ENCODE measurements at regions not wholly inside any gene's neighbourhood (a gene's known extent, or its start where the extent isn't known, plus 50 kb on each side); places are given as distances from the start of the nearest gene placed in this dataset.

DNA sequence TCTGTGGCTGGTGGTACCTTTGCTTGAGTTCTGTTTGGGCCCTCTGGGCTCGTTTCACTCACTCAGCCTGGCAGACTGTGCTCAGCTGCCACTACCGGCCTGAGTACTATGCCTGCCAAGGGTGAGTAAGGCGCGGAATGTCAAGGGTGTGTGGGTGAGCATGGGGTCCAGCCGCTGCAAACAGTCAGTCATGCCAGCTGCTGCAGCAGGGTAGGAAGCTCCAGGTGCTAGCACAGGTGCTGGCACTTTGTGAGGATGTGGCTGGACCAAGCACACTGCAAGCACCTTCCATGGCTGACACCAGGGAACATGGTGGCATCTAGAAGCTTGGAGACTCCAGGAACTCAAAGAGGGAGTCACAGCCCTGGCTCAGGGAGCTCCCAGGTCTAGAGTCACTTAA, 368.6 kb upstream of the ACO1 start:
- H3K23ac ChIP-seq (ENCODE audit: low read length in 2 of 2), result no peak overlapping the region

GRCh38 chr9:32045513-32045912, 338.9 kb upstream of the ACO1 start:
- no peak for DNase-seq
- H3K23ac ChIP-seq (ENCODE audit: low read length in 2 of 2), result no peak overlapping the region
- H3K9me3 ChIP-seq (ENCODE audit: control insufficient read depth, low read length), result no peaks in the 10 kb centered on the region
- no peak overlapping the region for H2BK12ac ChIP-seq (ENCODE audit: low read length in 2 of 2)
- no peaks in the 10 kb centered on the region for H3K27me3 ChIP-seq (ENCODE audit: control insufficient read depth in 1 of 2, insufficient read depth in 1 of 2, low read length in 2 of 2)
- no peak overlapping the region for H4K91ac ChIP-seq (ENCODE audit: low read length)
- no peak overlapping the region for H2BK15ac ChIP-seq (ENCODE audit: low read depth, poor library complexity, severe bottlenecking)
- H3K4me3 ChIP-seq (ENCODE audit: insufficient read depth in 1 of 2, low read depth in 1 of 2, low read length in 2 of 2), result no peak overlapping the region
- H2BK120ac ChIP-seq (ENCODE audit: low read depth, low read length), result no peak overlapping the region
- no peak overlapping the region for H3K9ac ChIP-seq (ENCODE audit: low read length)
- H3K4ac ChIP-seq (ENCODE audit: low read depth in 1 of 2, low read length in 2 of 2), result no peak overlapping the region
- H4K8ac ChIP-seq (ENCODE audit: low read length), result no peak overlapping the region
- no peaks in the 10 kb centered on the region for H3K36me3 ChIP-seq (ENCODE audit: control insufficient read depth in 1 of 2, insufficient read depth in 2 of 2, low read depth in 1 of 2, low read length in 2 of 2)
- no peak overlapping the region for H3K27ac ChIP-seq (ENCODE audit: low read length, poor library complexity, severe bottlenecking)
- H3K14ac ChIP-seq (ENCODE audit: low read length in 2 of 2), result no peak overlapping the region
- no peak overlapping the region for H3K18ac ChIP-seq (ENCODE audit: low read depth in 1 of 2, low read length in 2 of 2)
- H2AK5ac ChIP-seq (ENCODE audit: low read length, severe bottlenecking), result no peak overlapping the region
- no peak overlapping the region for H2BK5ac ChIP-seq (ENCODE audit: low read depth, low read length, poor library complexity, severe bottlenecking)
- no peaks in the 10 kb centered on the region for H3K79me1 ChIP-seq (replicated peaks; ENCODE audit: low read length, poor library complexity, severe bottlenecking)
- H3K4me1 ChIP-seq (ENCODE audit: control insufficient read depth, insufficient read depth, low read depth, low read length), result no peaks in the 10 kb centered on the region
- 100% methylated on average over 1 of the region's 3 CpGs for WGBS
- no peak overlapping the region for H3K4me2 ChIP-seq (ENCODE audit: low read length, poor library complexity, severe bottlenecking)
- H2AFZ ChIP-seq (ENCODE audit: low read depth, low read length), result no peak overlapping the region

More for the DNA sequence above, 368.6 kb upstream of the ACO1 start:
- H3K36me3 ChIP-seq (ENCODE audit: control insufficient read depth in 1 of 2, insufficient read depth in 2 of 2, low read depth in 1 of 2, low read length in 2 of 2), result no peaks in the 10 kb centered on the region
- no peak overlapping the region for H3K4me2 ChIP-seq (ENCODE audit: low read length, poor library complexity, severe bottlenecking)
- no peaks in the 10 kb centered on the region for H3K4me1 ChIP-seq (ENCODE audit: control insufficient read depth, insufficient read depth, low read depth, low read length)
- no peak overlapping the region for H3K18ac ChIP-seq (ENCODE audit: low read depth in 1 of 2, low read length in 2 of 2)
- H2BK12ac ChIP-seq (ENCODE audit: low read length in 2 of 2), result no peak overlapping the region
- no peak for DNase-seq
- no peak overlapping the region for H2BK15ac ChIP-seq (ENCODE audit: low read depth, poor library complexity, severe bottlenecking)
- no peak overlapping the region for H3K4me3 ChIP-seq (ENCODE audit: insufficient read depth in 1 of 2, low read depth in 1 of 2, low read length in 2 of 2)
- no peak overlapping the region for H4K8ac ChIP-seq (ENCODE audit: low read length)
- no peak overlapping the region for H2AK5ac ChIP-seq (ENCODE audit: low read length, severe bottlenecking)
- H2BK120ac ChIP-seq (ENCODE audit: low read depth, low read length), result no peak overlapping the region
- peaks cover 5% of the 10 kb centered on the region for H3K9me3 ChIP-seq (ENCODE audit: control insufficient read depth, low read length)
- H3K14ac ChIP-seq (ENCODE audit: low read length in 2 of 2), result no peak overlapping the region
- H4K91ac ChIP-seq (ENCODE audit: low read length), result no peak overlapping the region
- H2BK5ac ChIP-seq (ENCODE audit: low read depth, low read length, poor library complexity, severe bottlenecking), result no peak overlapping the region
- H3K79me1 ChIP-seq (replicated peaks; ENCODE audit: low read length, poor library complexity, severe bottlenecking), result no peaks in the 10 kb centered on the region
- no peak overlapping the region for H3K9ac ChIP-seq (ENCODE audit: low read length)
- no peaks in the 10 kb centered on the region for H3K27me3 ChIP-seq (ENCODE audit: control insufficient read depth in 1 of 2, insufficient read depth in 1 of 2, low read length in 2 of 2)
- H2AFZ ChIP-seq (ENCODE audit: low read depth, low read length), result no peak overlapping the region
- 69% methylated on average over 5 of the region's 5 CpGs for WGBS
- H3K27ac ChIP-seq (ENCODE audit: low read length, poor library complexity, severe bottlenecking), result no peak overlapping the region
- H3K4ac ChIP-seq (ENCODE audit: low read depth in 1 of 2, low read length in 2 of 2), result no peak overlapping the region

GRCh38 chr9:32067261-32067660, 317.2 kb upstream of the ACO1 start:
- Histone ChIP-seq H3K4ac (ENCODE audit: low read depth in 1 of 2, low read length in 2 of 2) (no peak overlapping the region), H3K9me3 (ENCODE audit: control insufficient read depth, low read length) (peaks cover 4% of the 10 kb centered on the region), H4K8ac (ENCODE audit: low read length) (no peak overlapping the region), H2AFZ (ENCODE audit: low read depth, low read length) (no peak overlapping the region), H2BK15ac (ENCODE audit: low read depth, poor library complexity, severe bottlenecking) (no peak overlapping the region), H3K4me2 (ENCODE audit: low read length, poor library complexity, severe bottlenecking) (no peak overlapping the region), H4K91ac (ENCODE audit: low read length) (no peak overlapping the region), H2BK12ac (ENCODE audit: low read length in 2 of 2) (no peak overlapping the region), H2BK120ac (ENCODE audit: low read depth, low read length) (no peak overlapping the region), H3K27ac (ENCODE audit: low read length, poor library complexity, severe bottlenecking) (no peak overlapping the region), H3K9ac (ENCODE audit: low read length) (no peak overlapping the region), H2BK5ac (ENCODE audit: low read depth, low read length, poor library complexity, severe bottlenecking) (no peak overlapping the region), H3K36me3 (ENCODE audit: control insufficient read depth in 1 of 2, insufficient read depth in 2 of 2, low read depth in 1 of 2, low read length in 2 of 2) (no peaks in the 10 kb centered on the region), H3K79me1 (replicated peaks; ENCODE audit: low read length, poor library complexity, severe bottlenecking) (no peaks in the 10 kb centered on the region), H3K23ac (ENCODE audit: low read length in 2 of 2) (no peak overlapping the region), H3K4me3 (ENCODE audit: insufficient read depth in 1 of 2, low read depth in 1 of 2, low read length in 2 of 2) (no peak overlapping the region), H3K27me3 (ENCODE audit: control insufficient read depth in 1 of 2, insufficient read depth in 1 of 2, low read length in 2 of 2) (no peaks in the 10 kb centered on the region), H3K4me1 (ENCODE audit: control insufficient read depth, insufficient read depth, low read depth, low read length) (no peaks in the 10 kb centered on the region), H2AK5ac (ENCODE audit: low read length, severe bottlenecking) (no peak overlapping the region), H3K18ac (ENCODE audit: low read depth in 1 of 2, low read length in 2 of 2) (no peak overlapping the region), H3K14ac (ENCODE audit: low read length in 2 of 2) (no peak overlapping the region)
- WGBS, result no CpG with 5 or more reads among the region's 1 CpG
- DNase-seq, result no peak

DNA sequence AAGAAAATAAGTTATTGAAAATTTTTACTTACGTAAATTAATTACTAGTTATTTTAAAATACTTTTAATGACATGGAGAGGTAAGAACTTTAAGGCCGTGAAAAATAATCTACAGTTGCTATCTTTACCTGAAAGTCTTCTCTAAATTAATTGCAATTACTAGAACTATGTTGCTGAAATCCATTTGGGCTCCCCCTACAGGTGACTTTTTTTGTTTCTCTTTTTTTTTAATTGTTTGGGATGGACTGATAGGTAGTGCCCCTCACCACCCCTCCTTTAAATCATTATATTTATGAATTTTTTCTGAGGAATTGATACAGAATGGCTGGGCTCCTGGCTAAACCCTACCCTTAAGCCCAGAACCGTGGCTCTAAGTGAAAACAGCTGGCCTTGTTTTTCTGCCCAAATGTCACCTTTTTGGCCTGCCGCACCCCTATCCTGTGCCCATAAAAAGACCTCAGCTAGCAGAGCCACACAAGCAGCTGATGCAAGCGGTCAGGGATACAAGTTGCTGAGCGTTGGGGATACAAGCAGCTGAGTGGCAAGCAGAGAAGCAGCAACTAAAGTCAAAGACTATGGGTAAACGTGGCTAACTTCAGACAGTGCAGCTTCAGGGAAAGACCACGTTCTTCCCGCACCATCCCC, 315.2 kb upstream of the ACO1 start:
- H3K23ac ChIP-seq (ENCODE audit: low read length in 2 of 2), result no peak overlapping the region
- no peaks in the 10 kb centered on the region for H3K36me3 ChIP-seq (ENCODE audit: control insufficient read depth in 1 of 2, insufficient read depth in 2 of 2, low read depth in 1 of 2, low read length in 2 of 2)
- no peak overlapping the region for H2BK15ac ChIP-seq (ENCODE audit: low read depth, poor library complexity, severe bottlenecking)
- no peaks in the 10 kb centered on the region for H3K4me1 ChIP-seq (ENCODE audit: control insufficient read depth, insufficient read depth, low read depth, low read length)
- no peak overlapping the region for H2BK120ac ChIP-seq (ENCODE audit: low read depth, low read length)
- no peak overlapping the region for H3K18ac ChIP-seq (ENCODE audit: low read depth in 1 of 2, low read length in 2 of 2)
- no peaks in the 10 kb centered on the region for H3K27me3 ChIP-seq (ENCODE audit: control insufficient read depth in 1 of 2, insufficient read depth in 1 of 2, low read length in 2 of 2)
- no peak overlapping the region for H2AFZ ChIP-seq (ENCODE audit: low read depth, low read length)
- no peaks in the 10 kb centered on the region for H3K79me1 ChIP-seq (replicated peaks; ENCODE audit: low read length, poor library complexity, severe bottlenecking)
- no peak overlapping the region for H2AK5ac ChIP-seq (ENCODE audit: low read length, severe bottlenecking)
- H3K4me2 ChIP-seq (ENCODE audit: low read length, poor library complexity, severe bottlenecking), result no peak overlapping the region
- H3K9me3 ChIP-seq (ENCODE audit: control insufficient read depth, low read length), result no peaks in the 10 kb centered on the region
- no peak overlapping the region for H2BK5ac ChIP-seq (ENCODE audit: low read depth, low read length, poor library complexity, severe bottlenecking)
- H3K14ac ChIP-seq (ENCODE audit: low read length in 2 of 2), result no peak overlapping the region
- 59% methylated on average over 6 of the region's 9 CpGs for WGBS
- H3K4ac ChIP-seq (ENCODE audit: low read depth in 1 of 2, low read length in 2 of 2), result no peak overlapping the region
- no peak overlapping the region for H2BK12ac ChIP-seq (ENCODE audit: low read length in 2 of 2)
- no peak overlapping the region for H4K8ac ChIP-seq (ENCODE audit: low read length)
- no peak overlapping the region for H3K9ac ChIP-seq (ENCODE audit: low read length)
- no peak overlapping the region for H4K91ac ChIP-seq (ENCODE audit: low read length)
- H3K27ac ChIP-seq (ENCODE audit: low read length, poor library complexity, severe bottlenecking), result no peak overlapping the region
- DNase-seq, result no peak
- H3K4me3 ChIP-seq (ENCODE audit: insufficient read depth in 1 of 2, low read depth in 1 of 2, low read length in 2 of 2), result no peak overlapping the region
